ENCODE measurements at regions not wholly inside any gene's neighbourhood (a gene's known extent, or its start where the extent isn't known, plus 50 kb on each side); places are given as distances from the start of the nearest gene placed in this dataset.
"Not testable (repeated sequence)": the region's sequence is repeated elsewhere in the genome, so short reads cannot be mapped to it uniquely, and the experiment has no call there.

GRCh38 chr14:105855893-105856675 is 329.7 kb downstream of the TMEM121 start:
- no peak for DNase-seq (ENCODE audit: low spot score)

- no peak for DNase-seq (ENCODE audit: low spot score)
These were observed 330.4 kb downstream of the TMEM121 start for GRCh38 chr14:105856676-105857219.

- no peak for DNase-seq (ENCODE audit: low spot score)
These were observed 330.9 kb downstream of the TMEM121 start for GRCh38 chr14:105857220-105857825.

- DNase-seq (ENCODE audit: low spot score), result no peak
These were observed 331.7 kb downstream of the TMEM121 start for GRCh38 chr14:105857826-105858675.

- DNase-seq (ENCODE audit: low spot score), result no peak
These were observed 332.3 kb downstream of the TMEM121 start for GRCh38 chr14:105858676-105859025.

GRCh38 chr14:105859073-105859716 is 332.8 kb downstream of the TMEM121 start:
- DNase-seq (ENCODE audit: low spot score), result not testable (repeated sequence)

GRCh38 chr14:105859717-105860614 is 333.6 kb downstream of the TMEM121 start:
- no peak for DNase-seq (ENCODE audit: low spot score)

- no peak for DNase-seq (ENCODE audit: low spot score)
These were observed 334.5 kb downstream of the TMEM121 start for GRCh38 chr14:105860615-105861580.

GRCh38 chr14:105861985-105862465 is 335.6 kb downstream of the TMEM121 start:
- DNase-seq (ENCODE audit: low spot score), result no peak

GRCh38 chr14:105862581-105863239 is 336.3 kb downstream of the TMEM121 start:
- DNase-seq (ENCODE audit: low spot score), result no peak

- no peak for DNase-seq (ENCODE audit: low spot score)
These were observed 337.1 kb downstream of the TMEM121 start for GRCh38 chr14:105863296-105864108.

- no peak for DNase-seq (ENCODE audit: low spot score)
These were observed 337.7 kb downstream of the TMEM121 start for GRCh38 chr14:105864116-105864515.

- no peak for DNase-seq (ENCODE audit: low spot score)
These were observed 338.4 kb downstream of the TMEM121 start for GRCh38 chr14:105864651-105865265.

GRCh38 chr14:105865266-105865903 is 339.0 kb downstream of the TMEM121 start:
- no peak for DNase-seq (ENCODE audit: low spot score)

GRCh38 chr14:105865904-105866840 is 339.8 kb downstream of the TMEM121 start:
- no peak for DNase-seq (ENCODE audit: low spot score)
